GM11168 (cell line): ENCODE measurements at regions not wholly inside any gene's neighbourhood (a gene's known extent, or its start where the extent isn't known, plus 50 kb on each side); places are given as distances from the start of the nearest gene placed in this dataset.

Experiments used
- in situ Hi-C: fragments of 300-500 bp; cut with MboI; formaldehyde crosslinking; loops from one replicate; pipeline ENCODE4 v1.12.0; 2022; ENCODE audit warnings: low sequenced_read_pairs; ENCODE audit not compliant: unreplicated experiment

GRCh38 chr19:30667227-30667626 is 295.0 kb downstream of the ZNF536 start:
- in situ Hi-C loops: loop anchor here (25.0 kb wide), 1 partner anchor 930 kb away; no protein-coding TSS in a partner anchor

GRCh38 chr19:30666301-30666803 is 294.2 kb downstream of the ZNF536 start:
- in situ Hi-C loops: loop anchor here (25.0 kb wide), 1 partner anchor 929 kb away; no protein-coding TSS in a partner anchor

GRCh38 chr19:30665449-30665848 is 293.3 kb downstream of the ZNF536 start:
- in situ Hi-C loops: loop anchor here (25.0 kb wide), 1 partner anchor 928 kb away; no protein-coding TSS in a partner anchor

- in situ Hi-C loops: loop anchor here (25.0 kb wide), 1 partner anchor 926 kb away; no protein-coding TSS in a partner anchor
Measured at GRCh38 chr19:30663611-30664174, 291.5 kb downstream of the ZNF536 start.

- in situ Hi-C loops: loop anchor here (25.0 kb wide), 1 partner anchor 925 kb away; no protein-coding TSS in a partner anchor
Measured at GRCh38 chr19:30662211-30662861, 290.2 kb downstream of the ZNF536 start.

- in situ Hi-C loops: loop anchor here (25.0 kb wide), 1 partner anchor 922 kb away; no protein-coding TSS in a partner anchor
Measured at GRCh38 chr19:30659638-30660037, 287.5 kb downstream of the ZNF536 start.

- in situ Hi-C loops: loop anchor here (25.0 kb wide), 1 partner anchor 919 kb away; no protein-coding TSS in a partner anchor
Measured at GRCh38 chr19:30656520-30657100, 284.4 kb downstream of the ZNF536 start.

GRCh38 chr19:30653646-30654386 is 281.6 kb downstream of the ZNF536 start:
- in situ Hi-C loops: loop anchor here (25.0 kb wide), 1 partner anchor 917 kb away; no protein-coding TSS in a partner anchor

GRCh38 chr19:30652751-30653150 is 280.6 kb downstream of the ZNF536 start:
- in situ Hi-C loops: loop anchor here (25.0 kb wide), 1 partner anchor 915 kb away; no protein-coding TSS in a partner anchor

GRCh38 chr19:30651691-30652090 is 279.5 kb downstream of the ZNF536 start:
- in situ Hi-C loops: loop anchor here (25.0 kb wide), 1 partner anchor 914 kb away; no protein-coding TSS in a partner anchor

GRCh38 chr19:30651066-30651465 is 278.9 kb downstream of the ZNF536 start:
- in situ Hi-C loops: loop anchor here (25.0 kb wide), 1 partner anchor 914 kb away; no protein-coding TSS in a partner anchor

GRCh38 chr19:30649934-30650614 is 277.9 kb downstream of the ZNF536 start:
- in situ Hi-C loops: loop anchor here (25.0 kb wide), 1 partner anchor 913 kb away; no protein-coding TSS in a partner anchor

GRCh38 chr19:30648866-30649862 is 277.0 kb downstream of the ZNF536 start:
- in situ Hi-C loops: no loop called here

GRCh38 chr19:30647891-30648720 is 275.9 kb downstream of the ZNF536 start:
- in situ Hi-C loops: no loop called here

- in situ Hi-C loops: no loop called here
Measured at GRCh38 chr19:30646806-30647205, 274.6 kb downstream of the ZNF536 start.

- in situ Hi-C loops: no loop called here
Measured at GRCh38 chr19:30645946-30646577, 273.9 kb downstream of the ZNF536 start.
